HCT116 (cell line): ENCODE measurements at regions not wholly inside any gene's neighbourhood (a gene's known extent, or its start where the extent isn't known, plus 50 kb on each side); places are given as distances from the start of the nearest gene placed in this dataset.

Source experiments
- ATAC-seq: fragments of 200-7000 bp; cut with Tn5 transposase; 2 replicates; pipeline ENCODE4 v1.9.1; 2020; ENCODE audit warnings: mild to moderate bottlenecking, moderate library complexity
- BruUV-seq: library from RNA; stranded (reverse); fragments of 400-500 nt; replicated peaks from 2 replicates; lab custom pipeline; 2021; lab: Mats Ljungman, UMichigan
- CTCF ChIA-PET: fragments of 300-600 bp; sonication (Branson Sonifier 250); formaldehyde crosslinking; loops from one replicate; lab custom pipeline; 2021; ENCODE audit warnings: antibody characterized with exemption; lab: Charles Lee
- POLR2A ChIA-PET: fragments of 300-600, 350-600 bp; sonication (Branson Sonifier 250); formaldehyde crosslinking; loops from one replicate; lab custom pipeline; 2021; ENCODE audit warnings: antibody characterized with exemption; lab: Charles Lee
- RAD21 ChIA-PET, 2 experiments: fragments of 300-600 bp; sonication (Branson Sonifier 250); formaldehyde crosslinking; loops; one replicate each; lab custom pipeline; 2023; ENCODE audit warnings: low total read pairs in 2 of 2; ENCODE audit not compliant: uncharacterized antibody in 2 of 2, unreplicated experiment in 2 of 2, low non-redundant PET in 1 of 2; lab: Charles Lee
- DNase-seq: peaks from one replicate; pipeline ENCODE4 v3.0.0-alpha.2; 2010; ENCODE audit warnings: low read depth, low spot score
- H2AFZ ChIP-seq: fragments of 200-600 bp; shearing (Covaris generic), sonication (generic); 2 replicates; pipeline ENCODE4 v1.6.1; 2017; ENCODE audit warnings: low read depth, mixed run types, mixed read lengths, antibody characterized with exemption, low read length; ENCODE audit not compliant: poor library complexity, severe bottlenecking
- H3K27ac ChIP-seq: 2 replicates; pipeline ENCODE4 v1.5.1; 2012; ENCODE audit warnings: low read depth, low read length
- H3K27me3 ChIP-seq: fragments of 200-600 bp; sonication (generic); 2 replicates; pipeline ENCODE4 v1.6.1; 2016; ENCODE audit warnings: mixed run types, low read length, mixed read lengths; ENCODE audit not compliant: insufficient read depth
- H3K36me3 ChIP-seq, 2 experiments: fragments of 200-500 bp in 1 of 2; fragments of 200-600 bp in 1 of 2; sonication (Bioruptor generic) in 1 of 2; sonication (generic) in 1 of 2; 2 replicates each; pipeline versions ENCODE4 v1.5.1 to v1.6.1; 2014 to 2016; ENCODE audit warnings: low read length in 2 of 2, inconsistent platforms in 1 of 2, mixed read lengths in 1 of 2, mixed run types in 1 of 2; ENCODE audit not compliant: insufficient read depth in 2 of 2, control insufficient read depth in 1 of 2
- H3K4me1 ChIP-seq, 2 experiments: fragments of 200-600 bp in 1 of 2; sonication (generic) in 1 of 2; 2 replicates each; pipeline versions ENCODE4 v1.5.1 to v1.6.1; 2012 to 2017; ENCODE audit warnings: low read length in 2 of 2, inconsistent platforms in 1 of 2, mild to moderate bottlenecking in 1 of 2, mixed read lengths in 1 of 2, mixed run types in 1 of 2, moderate library complexity in 1 of 2; ENCODE audit not compliant: insufficient read depth in 2 of 2, control insufficient read depth in 1 of 2
- H3K4me2 ChIP-seq: fragments of 200-600 bp; sonication (generic); 2 replicates; pipeline ENCODE4 v1.6.1; 2017; ENCODE audit warnings: mixed run types, low read length, mixed read lengths
- H3K4me3 ChIP-seq, 2 experiments: fragments of 200-600 bp in 1 of 2; sonication (generic) in 1 of 2; replicated peaks in 1 of 2; 2 replicates each; pipeline ENCODE4 v1.5.1; 2011 to 2016; ENCODE audit warnings: low read length in 2 of 2, control low read depth in 1 of 2, low read depth in 1 of 2, mild to moderate bottlenecking in 1 of 2, mixed read lengths in 1 of 2, mixed run types in 1 of 2
- H3K79me2 ChIP-seq: fragments of 200-600 bp; sonication (generic); 2 replicates; pipeline ENCODE4 v1.6.1; 2017; ENCODE audit warnings: mild to moderate bottlenecking, mixed run types, low read length, moderate library complexity, mixed read lengths; ENCODE audit not compliant: insufficient read depth
- H3K9ac ChIP-seq: fragments of 200-600 bp; sonication (generic); 2 replicates; pipeline ENCODE4 v1.6.1; 2016; ENCODE audit warnings: low read length, mixed read lengths
- H3K9me2 ChIP-seq: fragments of 200-600 bp; sonication (generic), shearing (Covaris generic); 2 replicates; pipeline ENCODE4 v1.6.1; 2017; ENCODE audit warnings: mixed run types, mild to moderate bottlenecking, moderate library complexity; ENCODE audit not compliant: insufficient read depth
- H3K9me3 ChIP-seq, 2 experiments: fragments of 200-500 bp in 1 of 2; fragments of 200-600 bp in 1 of 2; sonication (Bioruptor generic) in 1 of 2; sonication (generic) in 1 of 2; 2 replicates each; pipeline ENCODE4 v1.6.1; 2014 to 2017; ENCODE audit warnings: low read length in 2 of 2, mixed read lengths in 2 of 2, inconsistent platforms in 1 of 2, low read depth in 1 of 2, mild to moderate bottlenecking in 1 of 2, mixed run types in 1 of 2, moderate library complexity in 1 of 2; ENCODE audit not compliant: control insufficient read depth in 1 of 2, insufficient read depth in 1 of 2
- H4K20me1 ChIP-seq: fragments of 200-600 bp; sonication (generic), shearing (Covaris generic); 2 replicates; pipeline ENCODE4 v1.6.1; 2017; ENCODE audit warnings: mixed run types, mild to moderate bottlenecking, moderate library complexity; ENCODE audit not compliant: insufficient read depth
- CEBPB ChIP-seq: IDR thresholded peaks from 2 replicates; pipeline ENCODE4 v1.6.1; 2012; ENCODE audit warnings: low read depth
- EZH2 ChIP-seq: fragments of 200-600 bp; sonication (generic); IDR thresholded peaks from 2 replicates; pipeline ENCODE4 v1.6.1; 2017; ENCODE audit warnings: antibody characterized with exemption, mixed run types
- EZH2phosphoT487 ChIP-seq: fragments of 200-600 bp; IDR thresholded peaks from 2 replicates; pipeline ENCODE4 v1.6.1; 2018; ENCODE audit warnings: antibody characterized with exemption, borderline replicate concordance
- JUND ChIP-seq: IDR thresholded peaks from 2 replicates; pipeline ENCODE4 v1.6.1; 2012
- RAD21 ChIP-seq: IDR thresholded peaks from 2 replicates; pipeline ENCODE4 v1.6.1; 2012; ENCODE audit warnings: low read depth, mild to moderate bottlenecking
- SIN3A ChIP-seq: IDR thresholded peaks from 2 replicates; pipeline ENCODE4 v1.6.1; 2012; ENCODE audit warnings: low read depth
- SRF ChIP-seq: IDR thresholded peaks from 2 replicates; pipeline ENCODE4 v1.6.1; 2012; ENCODE audit warnings: low read depth
- TCF7L2 ChIP-seq: IDR thresholded peaks from 2 replicates; pipeline ENCODE4 v1.7.0; 2011; ENCODE audit warnings: borderline replicate concordance, inconsistent platforms; ENCODE audit not compliant: insufficient read depth, insufficient read length; ENCODE audit errors: extremely low read depth
- ZFX ChIP-seq: fragments of 450-650 bp; IDR thresholded peaks from 2 replicates; pipeline ENCODE4 v1.6.1; 2017
- ZNF274 ChIP-seq: fragments of 200-500 bp; sonication (Bioruptor generic); IDR thresholded peaks from 2 replicates; pipeline ENCODE4 v1.6.1; 2014; ENCODE audit warnings: mild to moderate bottlenecking, low read depth, low read length, inconsistent platforms
- intact Hi-C: fragments of 100-400 bp; cut with micrococcal nuclease; formaldehyde crosslinking; loops from 2 replicates; pipeline ENCODE4 v1.10.0; 2022
- TF ChIP-seq, protein P1 (sequence below): IDR thresholded peaks from 2 replicates; pipeline ENCODE4 v1.6.1; 2012; ENCODE audit warnings: low read depth
- TF ChIP-seq, protein P2 (sequence below), 3 experiments: fragments of 200-600 bp in 1 of 3; sonication (generic) in 1 of 3; IDR thresholded peaks in 2 of 3; conservative IDR thresholded peaks in 1 of 3; 2 replicates each; pipeline ENCODE4 v1.5.1; 2012 to 2017; ENCODE audit warnings: low read depth in 2 of 3, low read length in 2 of 3, antibody characterized with exemption in 1 of 3, borderline replicate concordance in 1 of 3, control low read depth in 1 of 3, mild to moderate bottlenecking in 1 of 3, mixed read lengths in 1 of 3, mixed run types in 1 of 3, moderate library complexity in 1 of 3; ENCODE audit not compliant: insufficient read depth in 1 of 3

GRCh38 chr18:22283397-22283796 is 114.0 kb downstream of the GATA6 start:
- no peak overlapping the region for H3K27ac ChIP-seq
- DNase-seq: no peak
- H3K9me3 ChIP-seq: no peaks in the 10 kb centered on the region
- H3K9ac ChIP-seq: no peak overlapping the region
- POLR2A ChIA-PET: no interaction called here
- peaks cover 9 to 18% of the 10 kb centered on the region in 2 experiments; a peak in 3 of 4 replicates for H3K4me1 ChIP-seq
- ATAC-seq: no peak
- RAD21 ChIA-PET: no interaction called here
- no peaks in the 10 kb centered on the region for H3K27me3 ChIP-seq
- peak overlapping the region; percentile 66; the same call in 1 of the 2 replicates for H3K4me2 ChIP-seq
- no peak for TF ChIP-seq SIN3A
- TF ChIP-seq, protein P1, sequence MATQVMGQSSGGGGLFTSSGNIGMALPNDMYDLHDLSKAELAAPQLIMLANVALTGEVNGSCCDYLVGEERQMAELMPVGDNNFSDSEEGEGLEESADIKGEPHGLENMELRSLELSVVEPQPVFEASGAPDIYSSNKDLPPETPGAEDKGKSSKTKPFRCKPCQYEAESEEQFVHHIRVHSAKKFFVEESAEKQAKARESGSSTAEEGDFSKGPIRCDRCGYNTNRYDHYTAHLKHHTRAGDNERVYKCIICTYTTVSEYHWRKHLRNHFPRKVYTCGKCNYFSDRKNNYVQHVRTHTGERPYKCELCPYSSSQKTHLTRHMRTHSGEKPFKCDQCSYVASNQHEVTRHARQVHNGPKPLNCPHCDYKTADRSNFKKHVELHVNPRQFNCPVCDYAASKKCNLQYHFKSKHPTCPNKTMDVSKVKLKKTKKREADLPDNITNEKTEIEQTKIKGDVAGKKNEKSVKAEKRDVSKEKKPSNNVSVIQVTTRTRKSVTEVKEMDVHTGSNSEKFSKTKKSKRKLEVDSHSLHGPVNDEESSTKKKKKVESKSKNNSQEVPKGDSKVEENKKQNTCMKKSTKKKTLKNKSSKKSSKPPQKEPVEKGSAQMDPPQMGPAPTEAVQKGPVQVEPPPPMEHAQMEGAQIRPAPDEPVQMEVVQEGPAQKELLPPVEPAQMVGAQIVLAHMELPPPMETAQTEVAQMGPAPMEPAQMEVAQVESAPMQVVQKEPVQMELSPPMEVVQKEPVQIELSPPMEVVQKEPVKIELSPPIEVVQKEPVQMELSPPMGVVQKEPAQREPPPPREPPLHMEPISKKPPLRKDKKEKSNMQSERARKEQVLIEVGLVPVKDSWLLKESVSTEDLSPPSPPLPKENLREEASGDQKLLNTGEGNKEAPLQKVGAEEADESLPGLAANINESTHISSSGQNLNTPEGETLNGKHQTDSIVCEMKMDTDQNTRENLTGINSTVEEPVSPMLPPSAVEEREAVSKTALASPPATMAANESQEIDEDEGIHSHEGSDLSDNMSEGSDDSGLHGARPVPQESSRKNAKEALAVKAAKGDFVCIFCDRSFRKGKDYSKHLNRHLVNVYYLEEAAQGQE: no peak
- no peak for TF ChIP-seq EZH2phosphoT487
- no peak for TF ChIP-seq EZH2
- no peak for TF ChIP-seq ZFX
- TF ChIP-seq JUND: no peak
- no peak for TF ChIP-seq SRF
- H2AFZ ChIP-seq: peak overlapping the region; percentile 94
- H4K20me1 ChIP-seq: no peaks in the 10 kb centered on the region
- no peaks in the 10 kb centered on the region for H3K79me2 ChIP-seq
- H3K4me3 ChIP-seq: no peak overlapping the region
- intact Hi-C loops: no loop called here
- H3K36me3 ChIP-seq: no peaks in the 10 kb centered on the region
- BruUV-seq: no TSS peak
- no peaks in the 10 kb centered on the region for H3K9me2 ChIP-seq
- CTCF ChIA-PET: no interaction called here

GRCh38 chr18:22283116-22283395 is 113.7 kb downstream of the GATA6 start:
- H3K4me2 ChIP-seq: peak overlapping the region; percentile 66
- CTCF ChIA-PET: no interaction called here
- ATAC-seq (no peak), DNase-seq (no peak)
- no peaks in the 10 kb centered on the region for H3K79me2 ChIP-seq
- H3K27ac ChIP-seq: no peak overlapping the region
- no peaks in the 10 kb centered on the region for H3K9me3 ChIP-seq
- intact Hi-C loops: no loop called here
- H3K27me3 ChIP-seq: no peaks in the 10 kb centered on the region
- no TSS peak for BruUV-seq
- H2AFZ ChIP-seq: peak overlapping the region; percentile 94
- H3K9me2 ChIP-seq: no peaks in the 10 kb centered on the region
- no peak overlapping the region for H3K4me3 ChIP-seq
- no peak overlapping the region for H3K9ac ChIP-seq
- RAD21 ChIA-PET: no interaction called here
- peaks cover 9 to 18% of the 10 kb centered on the region in 2 experiments; a peak in 3 of 4 replicates for H3K4me1 ChIP-seq
- POLR2A ChIA-PET: interaction anchor here (0.6 kb wide), 1 partner anchor 282 kb away, joined by 4 read pairs; no protein-coding TSS in a partner anchor
- H4K20me1 ChIP-seq: no peaks in the 10 kb centered on the region
- TF ChIP-seq TCF7L2: no peak
- TF ChIP-seq, protein P2, sequence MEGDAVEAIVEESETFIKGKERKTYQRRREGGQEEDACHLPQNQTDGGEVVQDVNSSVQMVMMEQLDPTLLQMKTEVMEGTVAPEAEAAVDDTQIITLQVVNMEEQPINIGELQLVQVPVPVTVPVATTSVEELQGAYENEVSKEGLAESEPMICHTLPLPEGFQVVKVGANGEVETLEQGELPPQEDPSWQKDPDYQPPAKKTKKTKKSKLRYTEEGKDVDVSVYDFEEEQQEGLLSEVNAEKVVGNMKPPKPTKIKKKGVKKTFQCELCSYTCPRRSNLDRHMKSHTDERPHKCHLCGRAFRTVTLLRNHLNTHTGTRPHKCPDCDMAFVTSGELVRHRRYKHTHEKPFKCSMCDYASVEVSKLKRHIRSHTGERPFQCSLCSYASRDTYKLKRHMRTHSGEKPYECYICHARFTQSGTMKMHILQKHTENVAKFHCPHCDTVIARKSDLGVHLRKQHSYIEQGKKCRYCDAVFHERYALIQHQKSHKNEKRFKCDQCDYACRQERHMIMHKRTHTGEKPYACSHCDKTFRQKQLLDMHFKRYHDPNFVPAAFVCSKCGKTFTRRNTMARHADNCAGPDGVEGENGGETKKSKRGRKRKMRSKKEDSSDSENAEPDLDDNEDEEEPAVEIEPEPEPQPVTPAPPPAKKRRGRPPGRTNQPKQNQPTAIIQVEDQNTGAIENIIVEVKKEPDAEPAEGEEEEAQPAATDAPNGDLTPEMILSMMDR (IDR thresholded peaks at IDR 0.05 in 2 of 3, conservative IDR thresholded peaks at IDR 0.05 in 1 of 3; ENCODE audit: borderline replicate concordance in 1 of 3, insufficient read depth in 1 of 3, low read depth in 2 of 3, low read length in 2 of 3): no peak
- TF ChIP-seq ZNF274: no peak
- no peak for TF ChIP-seq RAD21
- TF ChIP-seq CEBPB: no peak
- TF ChIP-seq EZH2phosphoT487: no peak
- no peaks in the 10 kb centered on the region for H3K36me3 ChIP-seq
